IPS-NIHi7 (cell line): ENCODE measurements at regions not wholly inside any gene's neighbourhood (a gene's known extent, or its start where the extent isn't known, plus 50 kb on each side); places are given as distances from the start of the nearest gene placed in this dataset.

ENCODE experiments used
- DNase-seq: peaks from one replicate; pipeline ENCODE4 v3.0.0; 2012; ENCODE audit warnings: mixed read lengths; ENCODE audit errors: extremely low spot score

DNA sequence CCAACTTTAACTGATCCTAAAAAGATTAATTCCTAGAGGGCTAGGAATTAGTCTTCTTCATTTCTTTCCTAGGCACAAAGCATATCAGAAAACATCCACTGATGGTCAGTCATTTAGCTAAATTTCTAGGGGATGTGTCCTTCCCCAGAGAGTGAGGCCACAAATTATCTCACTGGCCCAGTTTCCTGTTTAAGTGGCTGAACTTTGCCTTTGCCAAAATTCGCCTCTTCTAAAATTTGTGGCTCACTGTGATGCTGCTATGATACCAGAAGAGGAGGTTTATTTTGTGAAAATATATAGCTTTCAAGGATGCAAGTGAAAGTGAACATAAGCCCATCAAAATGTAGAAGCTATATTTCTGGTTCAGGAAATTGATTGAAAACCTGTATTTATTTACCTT is 98.1 kb upstream of the FER start:
- DNase-seq: no peak

- DNase-seq: no peak
Observed at GRCh38 chr5:108649106-108649505, 98.6 kb upstream of the FER start.

DNA sequence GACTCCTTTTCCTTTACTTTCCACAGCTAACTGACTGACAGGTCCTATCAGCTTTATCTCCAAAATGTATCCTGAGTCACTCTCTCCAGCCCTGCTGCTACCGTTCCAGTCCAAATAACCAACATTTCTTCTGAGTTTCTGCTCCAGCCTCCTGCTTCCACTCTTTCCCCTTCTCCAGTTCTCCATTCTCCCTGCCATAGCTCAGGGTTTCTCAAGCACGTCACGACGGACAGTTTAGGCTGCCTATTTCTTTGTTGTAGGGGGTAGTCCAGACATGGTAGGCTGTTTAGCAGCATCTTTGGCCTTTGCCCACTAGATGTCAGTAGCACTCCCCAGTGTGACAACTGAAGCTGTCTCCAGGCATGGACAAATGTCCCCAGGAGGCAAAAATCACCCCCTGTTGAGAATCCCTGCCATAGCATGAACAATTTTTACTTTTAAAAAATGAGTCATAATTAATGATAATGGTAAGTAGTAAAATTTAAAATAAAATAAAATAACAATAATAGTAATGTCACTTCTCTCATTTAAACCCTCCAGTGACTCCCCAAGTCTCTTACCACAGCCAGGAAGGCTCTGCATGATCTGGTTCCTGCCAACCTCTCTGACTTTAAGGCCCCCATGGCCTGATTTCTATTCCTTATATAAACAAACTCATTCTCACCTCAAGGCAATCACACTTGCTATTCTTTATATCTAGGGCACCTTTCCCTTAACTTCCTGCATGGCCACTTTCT is 105.4 kb upstream of the FER start:
- peak; percentile 88 for DNase-seq

GRCh38 chr5:108641596-108641995 is 106.1 kb upstream of the FER start:
- DNase-seq: no peak

GRCh38 chr5:108639366-108639765 is 108.3 kb upstream of the FER start:
- DNase-seq: no peak

DNA sequence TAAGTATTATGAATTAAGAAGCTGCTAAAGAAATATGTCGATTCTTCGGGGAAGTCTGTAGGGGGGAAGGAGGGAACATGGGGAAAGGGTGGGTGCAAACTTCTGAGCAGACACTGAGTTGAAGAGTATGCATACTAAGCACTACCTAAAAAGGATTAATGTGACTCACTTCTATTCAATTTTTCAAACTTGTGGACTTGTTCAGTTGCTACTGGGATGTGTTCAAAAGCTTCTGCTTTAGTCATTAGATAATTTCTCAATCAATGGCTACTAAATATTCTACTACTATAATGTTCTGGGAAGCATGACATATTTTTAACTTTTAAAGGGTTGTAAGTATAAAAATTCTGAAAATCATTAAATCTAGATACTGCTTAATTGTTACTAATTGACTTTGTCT is 109.7 kb upstream of the FER start:
- DNase-seq: no peak

- DNase-seq: no peak
Observed at GRCh38 chr5:108637134-108637533, 110.6 kb upstream of the FER start.

DNA sequence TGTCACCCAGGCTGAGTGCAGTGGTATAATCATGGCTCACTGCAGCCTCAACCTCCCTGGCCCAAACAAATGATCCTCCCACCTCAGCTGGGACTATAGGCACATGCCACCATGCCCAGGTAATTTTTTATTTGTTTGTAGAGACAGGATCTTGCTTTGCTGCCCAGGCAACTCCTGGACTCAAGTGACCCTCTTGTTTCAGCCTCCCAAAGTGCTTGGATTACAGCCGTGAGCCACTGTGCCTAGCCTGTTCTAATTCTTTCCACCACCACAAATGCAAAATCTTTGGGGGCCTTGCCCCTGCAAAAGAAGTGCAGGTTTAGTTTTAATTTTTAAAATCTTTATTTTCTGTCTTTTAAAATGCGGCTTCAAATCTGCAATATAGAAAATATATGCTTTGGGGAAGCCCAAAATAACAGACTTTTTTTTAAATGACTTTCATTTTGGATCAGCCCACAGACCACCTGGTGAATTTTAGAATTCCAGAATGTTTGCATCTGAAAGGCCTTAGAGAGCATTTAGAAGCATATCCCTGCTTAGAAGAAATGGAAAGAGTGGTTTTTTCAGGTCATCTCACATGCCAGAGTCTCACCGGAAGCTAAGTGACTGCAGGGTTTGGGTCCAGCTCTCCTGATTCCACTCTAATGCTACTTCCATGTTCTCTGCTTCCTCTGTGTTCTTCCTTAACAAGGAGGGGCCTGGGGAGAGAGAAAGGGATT is 111.4 kb upstream of the FER start:
- DNase-seq: peak; percentile 27

DNA sequence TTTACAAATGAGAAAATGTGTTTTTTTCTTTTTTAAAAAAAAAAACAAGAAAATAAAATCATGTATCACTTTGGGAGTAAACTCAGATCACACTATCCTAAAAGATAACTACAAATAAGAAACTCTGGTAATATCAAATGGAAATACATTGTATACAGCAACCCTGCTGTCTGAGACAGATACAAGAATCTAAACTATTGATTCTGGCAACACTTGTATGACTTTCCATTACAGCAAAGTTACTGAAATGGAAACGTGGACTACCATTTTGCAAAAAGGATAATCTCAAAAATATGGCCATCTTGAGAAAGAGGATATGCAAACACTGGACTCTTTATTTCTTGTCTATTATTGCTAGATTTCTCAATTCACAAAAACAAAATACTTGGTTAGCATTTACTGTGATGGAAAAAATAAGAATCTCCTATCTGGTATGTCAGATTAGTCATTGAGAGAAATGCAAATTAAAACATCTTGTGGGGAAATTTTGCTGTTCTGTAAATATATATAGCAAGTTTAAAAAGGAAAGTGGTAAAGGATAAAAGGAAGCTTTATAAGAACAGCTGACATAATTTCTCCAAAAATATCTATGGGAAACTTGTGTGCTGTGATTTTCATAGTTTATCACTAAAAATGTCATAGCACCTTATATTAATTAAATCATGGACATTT is 112.9 kb upstream of the FER start:
- no peak for DNase-seq

- DNase-seq: no peak
Observed at GRCh38 chr5:108634010-108634616, 113.6 kb upstream of the FER start.

- DNase-seq: no peak
Observed at GRCh38 chr5:108629779-108630528, 117.7 kb upstream of the FER start.

- no peak for DNase-seq
Observed at GRCh38 chr5:108625654-108626053, 122.0 kb upstream of the FER start.

DNA sequence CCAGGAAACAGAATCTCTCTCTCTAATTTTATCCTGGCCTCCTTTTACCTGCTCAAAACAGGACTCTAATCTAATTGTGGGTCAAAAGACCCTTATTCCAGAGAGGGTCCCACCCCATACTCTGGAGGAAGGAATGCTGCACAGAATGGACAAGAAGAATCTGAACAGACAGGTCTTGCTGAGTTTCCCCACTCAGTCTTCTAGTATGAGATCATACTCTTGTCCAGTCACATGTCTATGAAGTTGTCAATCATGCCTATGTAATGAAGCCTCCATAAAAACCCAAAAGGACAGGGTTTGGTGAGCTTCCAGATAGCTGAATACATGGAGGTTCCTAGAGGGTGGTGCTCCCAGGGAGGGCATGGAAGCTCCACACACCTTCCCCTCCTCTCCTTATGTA is 123.9 kb upstream of the FER start:
- no peak for DNase-seq

DNA sequence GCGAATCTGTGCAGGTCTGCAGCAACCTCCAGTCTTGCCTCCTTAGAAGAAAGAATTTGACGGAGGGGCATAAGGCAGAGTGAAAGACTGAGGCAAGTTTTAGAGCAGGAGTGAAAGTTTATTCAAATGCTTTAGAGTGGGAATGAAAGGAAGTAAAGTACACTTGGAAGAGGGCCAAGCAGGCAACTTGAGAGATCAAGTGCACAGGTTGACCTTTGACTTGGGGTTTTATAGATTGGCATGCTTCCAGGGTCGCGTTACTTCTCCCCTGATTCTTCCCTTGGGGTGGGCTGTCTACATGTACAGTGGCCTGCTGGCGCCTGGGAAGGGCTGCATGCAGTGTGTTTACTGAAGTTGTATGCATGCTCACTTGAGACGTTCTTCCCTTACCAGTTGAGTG is 127.2 kb upstream of the FER start:
- DNase-seq: no peak

DNA sequence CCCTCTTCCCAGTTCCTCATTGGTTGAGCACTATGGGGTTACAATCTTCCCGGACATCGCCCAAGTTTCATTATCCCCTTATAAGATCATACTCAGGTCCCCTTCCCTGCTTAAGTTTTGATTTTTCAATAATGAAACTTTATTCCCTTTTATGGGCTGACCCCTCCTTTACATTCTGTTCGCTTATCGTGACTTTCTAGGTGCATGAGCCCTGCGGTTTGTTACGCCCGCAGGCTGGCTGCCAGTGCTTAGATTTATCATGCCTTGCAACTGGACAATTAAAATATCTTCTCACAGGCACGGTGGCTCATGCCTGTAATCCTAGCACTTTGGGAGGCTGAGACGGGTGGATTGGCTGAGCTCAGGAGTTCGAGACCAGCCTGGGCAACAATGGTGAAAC is 127.9 kb upstream of the FER start:
- DNase-seq: no peak

GRCh38 chr5:108617467-108618435 is 129.9 kb upstream of the FER start:
- DNase-seq: peak; percentile 45

DNA sequence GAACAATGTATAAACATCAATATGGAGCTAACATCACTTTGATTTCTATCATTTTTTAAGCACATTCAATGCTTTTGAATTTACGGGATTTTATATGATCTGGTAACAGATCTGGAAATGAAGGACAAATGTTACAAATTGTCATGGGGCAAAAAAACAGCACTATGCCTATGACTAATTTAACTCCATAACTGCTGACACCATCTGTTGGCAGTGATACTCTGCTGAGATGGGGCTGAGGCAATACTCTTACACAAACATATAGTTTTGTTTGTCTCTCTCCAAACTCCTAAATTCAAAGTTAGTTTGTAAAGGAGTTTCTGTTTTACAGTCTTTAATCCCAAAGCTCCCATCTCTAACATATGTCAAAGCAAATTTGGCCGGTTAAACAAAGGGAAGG is 132.5 kb upstream of the FER start:
- DNase-seq: no peak

DNA sequence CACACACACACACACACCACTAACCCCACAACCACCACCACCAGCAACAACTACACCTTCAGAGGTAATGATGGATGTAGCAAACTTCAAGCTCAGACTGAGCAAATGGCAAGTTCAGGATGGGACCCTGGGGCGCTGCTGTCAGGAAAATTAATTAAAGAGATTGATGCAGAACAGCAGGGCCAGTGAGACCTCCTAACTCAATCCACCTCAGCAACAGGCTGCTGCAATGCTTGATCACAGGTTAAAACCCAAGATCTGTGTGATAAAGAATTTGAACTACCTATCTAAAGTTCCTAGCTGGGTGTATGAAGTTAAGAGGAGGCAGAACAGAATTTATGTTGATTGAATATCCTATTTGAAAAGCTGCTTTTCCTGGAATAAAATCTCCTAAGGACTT is 140.3 kb upstream of the FER start:
- DNase-seq: no peak

DNA sequence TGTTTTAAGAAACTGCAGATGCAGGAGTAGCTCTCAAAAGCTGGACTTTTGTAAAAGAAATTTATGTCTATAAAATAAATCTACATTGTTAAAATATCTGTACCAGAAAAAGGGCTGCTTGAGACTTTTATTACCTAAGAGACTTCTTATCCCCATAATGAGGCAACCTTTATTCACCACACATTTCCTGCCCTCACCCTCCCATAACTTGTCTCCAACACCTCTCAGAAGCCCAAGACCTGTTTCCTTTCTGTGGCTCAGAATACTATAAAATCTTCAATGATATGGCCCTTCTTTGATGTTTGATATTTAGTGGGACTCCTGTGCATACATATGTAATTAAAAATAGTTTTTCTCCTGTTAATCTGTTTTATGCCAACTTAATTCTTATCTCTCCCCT is 141.5 kb upstream of the FER start:
- DNase-seq: no peak

DNA sequence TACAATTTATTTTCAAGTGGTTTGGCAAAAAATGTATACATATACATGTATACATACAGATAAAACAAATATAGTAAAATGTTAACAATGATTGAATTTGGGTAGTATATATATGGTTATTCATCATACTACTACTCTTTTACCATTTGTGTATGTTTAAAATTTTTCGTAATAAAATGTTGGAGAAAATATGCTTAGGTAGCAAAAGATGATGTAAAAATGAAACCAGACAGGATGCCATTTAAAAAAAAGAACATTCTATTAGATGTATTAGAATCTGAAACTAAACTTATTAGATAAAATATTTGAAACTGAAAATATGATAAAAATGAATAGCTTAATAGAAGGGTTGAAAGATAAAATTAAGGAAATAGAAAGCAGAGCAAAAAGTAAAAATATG is 144.9 kb upstream of the FER start:
- DNase-seq: no peak

- no peak for DNase-seq
Observed at GRCh38 chr5:108590799-108591198, 156.9 kb upstream of the FER start.
